Lower leg skin (tissue), 3 donors: ENCODE measurements at regions not wholly inside any gene's neighbourhood (a gene's known extent, or its start where the extent isn't known, plus 50 kb on each side); places are given as distances from the start of the nearest gene placed in this dataset.

Experiments
- POLR2A ChIP-seq, 2 donors: fragments of 450-650 bp; IDR thresholded peaks; one replicate each; pipeline ENCODE4 v1.6.1; 2016 to 2017; ENCODE audit warnings: antibody characterized with exemption in 2 of 2, mild to moderate bottlenecking in 1 of 2, moderate library complexity in 1 of 2
- TF ChIP-seq, protein P1 (sequence below), 3 donors: fragments of 450-650 bp; IDR thresholded peaks; one replicate each; pipeline ENCODE4 v1.5.1; 2016; ENCODE audit warnings: antibody characterized with exemption in 3 of 3, mild to moderate bottlenecking in 3 of 3, moderate library complexity in 2 of 3

- TF ChIP-seq, protein P1, sequence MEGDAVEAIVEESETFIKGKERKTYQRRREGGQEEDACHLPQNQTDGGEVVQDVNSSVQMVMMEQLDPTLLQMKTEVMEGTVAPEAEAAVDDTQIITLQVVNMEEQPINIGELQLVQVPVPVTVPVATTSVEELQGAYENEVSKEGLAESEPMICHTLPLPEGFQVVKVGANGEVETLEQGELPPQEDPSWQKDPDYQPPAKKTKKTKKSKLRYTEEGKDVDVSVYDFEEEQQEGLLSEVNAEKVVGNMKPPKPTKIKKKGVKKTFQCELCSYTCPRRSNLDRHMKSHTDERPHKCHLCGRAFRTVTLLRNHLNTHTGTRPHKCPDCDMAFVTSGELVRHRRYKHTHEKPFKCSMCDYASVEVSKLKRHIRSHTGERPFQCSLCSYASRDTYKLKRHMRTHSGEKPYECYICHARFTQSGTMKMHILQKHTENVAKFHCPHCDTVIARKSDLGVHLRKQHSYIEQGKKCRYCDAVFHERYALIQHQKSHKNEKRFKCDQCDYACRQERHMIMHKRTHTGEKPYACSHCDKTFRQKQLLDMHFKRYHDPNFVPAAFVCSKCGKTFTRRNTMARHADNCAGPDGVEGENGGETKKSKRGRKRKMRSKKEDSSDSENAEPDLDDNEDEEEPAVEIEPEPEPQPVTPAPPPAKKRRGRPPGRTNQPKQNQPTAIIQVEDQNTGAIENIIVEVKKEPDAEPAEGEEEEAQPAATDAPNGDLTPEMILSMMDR (IDR thresholded peaks at IDR 0.05) = no peak
- no peak for TF ChIP-seq POLR2A (IDR thresholded peaks at IDR 0.05)
Observed at GRCh38 chr18:10152475-10152874, 238.7 kb downstream of the VAPA start.
